Fibroblast of lung (primary cell): ENCODE measurements at regions not wholly inside any gene's neighbourhood (a gene's known extent, or its start where the extent isn't known, plus 50 kb on each side); places are given as distances from the start of the nearest gene placed in this dataset.

Experiments
- DNase-seq, 2 donors: peaks; one replicate each; pipeline versions ENCODE4 v3.0.0 to v3.0.0-alpha.2; 2010; ENCODE audit warnings: low read depth in 2 of 2
- H2AFZ ChIP-seq: 2 replicates; pipeline ENCODE4 v1.5.1; 2012; ENCODE audit warnings: low read length, control low read depth, inconsistent platforms
- H3K27ac ChIP-seq: 2 replicates; pipeline ENCODE4 v1.5.1; 2011; ENCODE audit warnings: low read length, control low read depth; ENCODE audit not compliant: insufficient read depth
- H3K27me3 ChIP-seq: 2 replicates; pipeline ENCODE4 v1.5.1; 2011; ENCODE audit warnings: mild to moderate bottlenecking, low read length; ENCODE audit not compliant: control insufficient read depth, insufficient read depth
- H3K36me3 ChIP-seq: 2 replicates; pipeline ENCODE4 v1.5.1; 2011; ENCODE audit warnings: low read length; ENCODE audit not compliant: control insufficient read depth, insufficient read depth
- H3K4me1 ChIP-seq: 2 replicates; pipeline ENCODE4 v1.5.1; 2011; ENCODE audit warnings: low read length; ENCODE audit not compliant: control insufficient read depth, insufficient read depth; ENCODE audit errors: extremely low read depth
- H3K4me2 ChIP-seq: 2 replicates; pipeline ENCODE4 v1.5.1; 2011; ENCODE audit warnings: low read length, control low read depth; ENCODE audit not compliant: insufficient read depth; ENCODE audit errors: extremely low read depth
- H3K4me3 ChIP-seq, 4 experiments: fragments of 200-600 bp in 1 of 4; sonication (generic) in 1 of 4; replicated peaks in 1 of 4; 2 replicates each; pipeline ENCODE4 v1.5.1; 2011 to 2016; ENCODE audit warnings: low read length in 4 of 4, low read depth in 3 of 4, mild to moderate bottlenecking in 3 of 4, control low read depth in 2 of 4, inconsistent platforms in 1 of 4, mixed read lengths in 1 of 4; ENCODE audit not compliant: insufficient read depth in 1 of 4; ENCODE audit errors: control extremely low read depth in 1 of 4
- H3K79me2 ChIP-seq: 2 replicates; pipeline ENCODE4 v1.5.1; 2012; ENCODE audit warnings: mild to moderate bottlenecking, low read length, inconsistent platforms; ENCODE audit not compliant: control insufficient read depth, insufficient read depth
- H3K9ac ChIP-seq: 2 replicates; pipeline ENCODE4 v1.5.1; 2011; ENCODE audit warnings: mild to moderate bottlenecking, low read length, control low read depth; ENCODE audit not compliant: insufficient read depth
- H3K9me3 ChIP-seq: 2 replicates; pipeline ENCODE4 v1.5.1; 2012; ENCODE audit warnings: low read depth, low read length; ENCODE audit not compliant: control insufficient read depth, insufficient read depth
- H4K20me1 ChIP-seq: 2 replicates; pipeline ENCODE4 v1.5.1; 2011; ENCODE audit warnings: low read length; ENCODE audit not compliant: control insufficient read depth, insufficient read depth; ENCODE audit errors: extremely low read depth
- CTCF ChIP-seq, 2 donors: IDR thresholded peaks in 1 of 2; conservative IDR thresholded peaks in 1 of 2; 1 replicate in 1 of 2; 2 replicates in 1 of 2; pipeline ENCODE4 v1.5.1; 2011 to 2012; ENCODE audit warnings: low read length in 2 of 2, control low read depth in 1 of 2, inconsistent platforms in 1 of 2, low read depth in 1 of 2, mild to moderate bottlenecking in 1 of 2
- EZH2 ChIP-seq: IDR thresholded peaks from 2 replicates; pipeline ENCODE4 v1.5.1; 2012; ENCODE audit warnings: low read length, control low read depth, mild to moderate bottlenecking; ENCODE audit errors: missing control alignments

- no peaks in the 10 kb centered on the region for H4K20me1 ChIP-seq
- TF ChIP-seq EZH2, result no peak
- TF ChIP-seq CTCF (conservative IDR thresholded peaks at IDR 0.05 in 1 of 2, IDR thresholded peaks at IDR 0.05 in 1 of 2; ENCODE audit: low read depth in 1 of 2, low read length in 2 of 2), result no peak
- no peak overlapping the region for H2AFZ ChIP-seq
- H3K4me3 ChIP-seq, result no peak overlapping the region
- no peaks in the 10 kb centered on the region for H3K79me2 ChIP-seq
- no peaks in the 10 kb centered on the region for H3K27me3 ChIP-seq
- no peaks in the 10 kb centered on the region for H3K36me3 ChIP-seq
- no peak overlapping the region for H3K4me2 ChIP-seq
- DNase-seq, result no peak
- no peaks in the 10 kb centered on the region for H3K9me3 ChIP-seq
- no peak overlapping the region for H3K9ac ChIP-seq
- no peak overlapping the region for H3K27ac ChIP-seq
- H3K4me1 ChIP-seq, result no peaks in the 10 kb centered on the region
Measured at GRCh38 chr12:24055747-24056146, 106.3 kb upstream of the SOX5 start.

GRCh38 chr12:24054416-24054815 lies 104.9 kb upstream of the SOX5 start:
- no peaks in the 10 kb centered on the region for H3K36me3 ChIP-seq
- H3K4me3 ChIP-seq, result no peak overlapping the region
- no peak overlapping the region for H3K27ac ChIP-seq
- no peaks in the 10 kb centered on the region for H4K20me1 ChIP-seq
- H3K27me3 ChIP-seq, result no peaks in the 10 kb centered on the region
- H3K4me2 ChIP-seq, result no peak overlapping the region
- no peak overlapping the region for H3K9ac ChIP-seq
- H3K9me3 ChIP-seq, result no peaks in the 10 kb centered on the region
- H2AFZ ChIP-seq, result no peak overlapping the region
- no peak for DNase-seq
- H3K4me1 ChIP-seq, result no peaks in the 10 kb centered on the region
- TF ChIP-seq EZH2, result no peak
- no peak for TF ChIP-seq CTCF (conservative IDR thresholded peaks at IDR 0.05 in 1 of 2, IDR thresholded peaks at IDR 0.05 in 1 of 2; ENCODE audit: low read depth in 1 of 2, low read length in 2 of 2)
- H3K79me2 ChIP-seq, result no peaks in the 10 kb centered on the region

GRCh38 chr12:24049728-24050127 lies 100.3 kb upstream of the SOX5 start:
- Histone ChIP-seq H3K4me2 (no peak overlapping the region), H3K4me3 (no peak overlapping the region), H3K79me2 (no peaks in the 10 kb centered on the region), H3K27ac (no peak overlapping the region), H3K27me3 (no peaks in the 10 kb centered on the region), H3K36me3 (no peaks in the 10 kb centered on the region), H3K4me1 (peaks cover 3% of the 10 kb centered on the region), H3K9me3 (no peaks in the 10 kb centered on the region), H4K20me1 (no peaks in the 10 kb centered on the region), H2AFZ (no peak overlapping the region), H3K9ac (no peak overlapping the region)
- TF ChIP-seq CTCF (conservative IDR thresholded peaks at IDR 0.05 in 1 of 2, IDR thresholded peaks at IDR 0.05 in 1 of 2; ENCODE audit: low read depth in 1 of 2, low read length in 2 of 2) (no peak), EZH2 (no peak)
- no peak for DNase-seq
